GM12864 (cell line): ENCODE measurements at regions not wholly inside any gene's neighbourhood (a gene's known extent, or its start where the extent isn't known, plus 50 kb on each side); places are given as distances from the start of the nearest gene placed in this dataset.

Experiments
- DNase-seq: peaks from one replicate; pipeline ENCODE4 v3.0.0-alpha.2; 2011; ENCODE audit warnings: low read depth
- H3K4me3 ChIP-seq: 2 replicates; pipeline ENCODE4 v1.5.1; 2011; ENCODE audit warnings: mild to moderate bottlenecking, low read depth, low read length, control low read depth
- CTCF ChIP-seq: IDR thresholded peaks from 2 replicates; pipeline ENCODE4 v1.5.1; 2011; ENCODE audit warnings: low read depth, mild to moderate bottlenecking, moderate library complexity, low read length, control low read depth, inconsistent platforms; ENCODE audit errors: missing control alignments

GRCh38 chr4:124219389-124219788 lies 493.1 kb downstream of the ANKRD50 start:
- DNase-seq = no peak
- no peak overlapping the region for H3K4me3 ChIP-seq
- TF ChIP-seq CTCF = no peak

GRCh38 chr4:124224256-124224655 lies 488.3 kb downstream of the ANKRD50 start:
- TF ChIP-seq CTCF = no peak
- no peak overlapping the region for H3K4me3 ChIP-seq
- DNase-seq = no peak

GRCh38 chr4:124227981-124228380 lies 484.6 kb downstream of the ANKRD50 start:
- DNase-seq = no peak
- no peak for TF ChIP-seq CTCF

GRCh38 chr4:124230268-124230667 lies 482.3 kb downstream of the ANKRD50 start:
- no peak for DNase-seq
- no peak overlapping the region for H3K4me3 ChIP-seq
- TF ChIP-seq CTCF = no peak

More at GRCh38 chr4:124227981-124228380, 484.6 kb downstream of the ANKRD50 start:
- H3K4me3 ChIP-seq = no peak overlapping the region

- no peak for TF ChIP-seq CTCF
- no peak for DNase-seq
- no peak overlapping the region for H3K4me3 ChIP-seq
These were observed 477.8 kb downstream of the ANKRD50 start for GRCh38 chr4:124234771-124235170.

- no peak overlapping the region for H3K4me3 ChIP-seq
- no peak for TF ChIP-seq CTCF
- no peak for DNase-seq
These were observed 468.7 kb downstream of the ANKRD50 start for GRCh38 chr4:124243671-124244366.

GRCh38 chr4:124253080-124253479 lies 459.5 kb downstream of the ANKRD50 start:
- no peak for DNase-seq
- no peak overlapping the region for H3K4me3 ChIP-seq
- TF ChIP-seq CTCF = no peak
